GM18519 (cell line): ENCODE measurements at regions not wholly inside any gene's neighbourhood (a gene's known extent, or its start where the extent isn't known, plus 50 kb on each side); places are given as distances from the start of the nearest gene placed in this dataset.

ENCODE experiments used
- ATAC-seq: cut with Tn5 transposase; IDR thresholded peaks from one replicate; pipeline ENCODE4 v1.9.1; 2021; ENCODE audit warnings: mild to moderate bottlenecking, moderate library complexity; ENCODE audit not compliant: unreplicated experiment, low FRiP score

DNA sequence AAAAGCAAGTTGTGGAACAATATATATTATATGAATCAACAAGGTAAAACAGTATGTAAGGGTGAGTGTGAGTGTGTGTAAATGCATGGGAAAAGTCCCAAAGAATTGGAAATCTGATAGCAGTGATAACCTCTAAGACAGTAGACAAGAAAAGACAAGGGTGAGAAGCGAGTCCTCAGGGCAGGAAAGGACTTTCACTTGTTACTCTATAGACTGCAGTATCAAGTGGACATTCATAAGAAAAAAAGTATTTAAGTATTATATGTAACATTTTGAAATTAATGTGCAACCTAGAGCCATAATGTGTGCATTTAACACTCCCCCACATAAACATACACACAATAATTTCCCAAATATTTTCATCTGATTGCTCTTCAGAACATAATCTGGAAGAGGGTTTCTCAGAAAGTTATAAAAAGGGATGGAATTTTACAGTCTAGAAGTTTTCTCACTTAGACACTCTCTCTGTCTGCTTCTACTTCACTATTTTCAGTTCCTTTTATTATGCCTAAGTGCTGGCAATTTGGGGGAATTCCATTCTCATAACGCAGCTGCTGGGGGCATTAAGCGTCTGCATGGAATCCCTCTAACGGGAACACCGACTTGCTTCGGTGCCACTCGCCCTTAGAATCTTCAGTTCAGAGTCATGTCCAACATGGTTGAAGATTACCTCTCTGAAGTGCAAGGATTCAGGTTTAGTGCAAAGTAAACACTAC is 50.0 kb upstream of the CDIN1 start:
- peak; percentile 59 for ATAC-seq
